HS-27A (cell line): ENCODE measurements at regions not wholly inside any gene's neighbourhood (a gene's known extent, or its start where the extent isn't known, plus 50 kb on each side); places are given as distances from the start of the nearest gene placed in this dataset.

Source experiments
- DNase-seq: peaks from one replicate; pipeline ENCODE4 v3.0.0-alpha.2; 2012; ENCODE audit warnings: low read depth, missing footprints

DNA sequence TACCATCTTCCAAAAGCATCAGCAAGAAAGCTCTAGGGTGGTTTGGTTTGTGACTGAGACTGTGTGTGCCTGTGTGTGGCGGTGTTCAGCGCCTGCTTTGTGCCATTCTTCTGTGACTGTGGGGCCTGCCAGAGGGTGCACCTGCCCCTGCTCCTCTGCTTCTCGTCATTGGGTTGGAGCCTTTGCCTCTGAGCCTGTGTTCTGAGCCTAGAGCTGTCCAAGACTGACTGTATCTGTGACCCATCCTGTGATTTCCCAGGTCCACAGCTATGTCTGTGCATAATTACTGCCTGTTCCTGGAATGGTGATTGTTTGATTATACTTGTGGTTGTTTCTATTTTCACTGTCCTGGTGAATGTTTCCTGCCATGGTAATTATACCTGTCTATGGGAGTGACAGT is 57.1 kb upstream of the KLHL29 start:
- no peak for DNase-seq

DNA sequence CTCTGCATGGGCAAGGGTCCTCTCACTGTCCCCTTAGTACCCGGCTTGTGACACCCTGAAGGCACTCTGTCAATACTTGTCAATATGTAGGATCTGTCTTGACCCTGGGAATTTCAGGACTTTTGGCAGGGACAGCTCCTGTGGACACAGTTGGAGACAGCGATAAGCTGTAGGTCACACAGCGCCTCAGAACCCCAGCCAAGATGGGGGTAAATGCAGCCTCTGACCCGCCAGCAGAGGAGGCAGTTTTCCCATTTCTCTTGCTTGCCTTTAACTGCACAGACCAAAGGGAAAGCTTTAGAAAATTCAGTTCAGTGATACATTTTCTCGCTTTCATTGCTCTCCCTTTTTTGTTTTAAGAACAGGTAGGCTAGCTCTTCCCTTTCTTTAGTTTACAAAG is 54.8 kb upstream of the KLHL29 start:
- DNase-seq: no peak
